IPS DF 6.9 (cell line): ENCODE measurements at regions not wholly inside any gene's neighbourhood (a gene's known extent, or its start where the extent isn't known, plus 50 kb on each side); places are given as distances from the start of the nearest gene placed in this dataset.

Experiments used
- DNase-seq: peaks from one replicate; pipeline ENCODE4 v3.0.0-alpha.2; 2013; ENCODE audit warnings: low read depth, low spot score
- H3K27ac ChIP-seq: one replicate; pipeline ENCODE4 v1.5.1; 2013; ENCODE audit warnings: low read length, control low read depth
- H3K27me3 ChIP-seq: 2 replicates; pipeline ENCODE4 v1.6.1; 2013; ENCODE audit warnings: mild to moderate bottlenecking, low read length; ENCODE audit not compliant: control insufficient read depth, insufficient read depth
- H3K36me3 ChIP-seq: 2 replicates; pipeline ENCODE4 v1.6.1; 2013; ENCODE audit warnings: low read length; ENCODE audit not compliant: control insufficient read depth, insufficient read depth
- H3K4me1 ChIP-seq: 2 replicates; pipeline ENCODE4 v1.6.1; 2013; ENCODE audit warnings: low read length; ENCODE audit not compliant: control insufficient read depth, insufficient read depth
- H3K4me3 ChIP-seq: 2 replicates; pipeline ENCODE4 v1.5.1; 2013; ENCODE audit warnings: mild to moderate bottlenecking, low read length
- H3K9me3 ChIP-seq: 2 replicates; pipeline ENCODE4 v1.6.1; 2013; ENCODE audit warnings: low read length, inconsistent platforms; ENCODE audit not compliant: control insufficient read depth, insufficient read depth
- WGBS: extraction: QIAGEN DNeasy Blood & Tissue Kit; methylation state at CpG from one replicate; pipeline ENCODE4 v1.1.7; 2013; ENCODE audit warnings: mixed read lengths, missing lambda C conversion rate; ENCODE audit not compliant: insufficient read length, insufficient coverage; 5-methylcytosine and 5-hydroxymethylcytosine counted together

DNA sequence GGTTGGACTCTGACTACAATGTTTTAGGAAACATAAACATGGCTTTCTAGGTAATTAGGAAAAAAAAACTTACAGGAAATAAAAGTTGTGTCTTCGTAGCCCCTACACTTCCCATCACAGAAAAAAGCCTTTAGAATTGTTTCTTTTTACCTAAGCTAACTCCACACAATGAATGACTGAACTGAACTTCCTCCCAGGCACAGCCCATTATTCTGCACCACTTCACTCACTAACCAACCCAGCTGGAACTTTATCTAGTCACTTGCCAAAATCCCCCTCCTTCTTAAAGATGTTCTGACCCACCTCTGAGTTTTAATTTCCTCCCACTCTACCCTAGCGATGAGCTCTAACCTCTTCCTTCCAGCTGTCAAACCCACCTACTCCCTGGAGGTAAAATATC lies 91.7 kb upstream of the MEOX2 start:
- Histone ChIP-seq H3K36me3 (no peaks in the 10 kb centered on the region), H3K9me3 (no peaks in the 10 kb centered on the region), H3K4me1 (no peaks in the 10 kb centered on the region; the same call in 1 of the 2 replicates), H3K4me3 (no peak overlapping the region), H3K27ac (no peak overlapping the region), H3K27me3 (no peaks in the 10 kb centered on the region)
- DNase-seq, result no peak
- no CpG with 5 or more reads among the region's 2 CpGs for WGBS

- no peaks in the 10 kb centered on the region for H3K27me3 ChIP-seq
- H3K36me3 ChIP-seq, result no peaks in the 10 kb centered on the region
- WGBS, result no CpG with 5 or more reads among the region's 5 CpGs
- no peak overlapping the region for H3K27ac ChIP-seq
- no peak for DNase-seq
- no peaks in the 10 kb centered on the region for H3K9me3 ChIP-seq
- no peak overlapping the region for H3K4me3 ChIP-seq
- H3K4me1 ChIP-seq, result no peaks in the 10 kb centered on the region; the same call in 1 of the 2 replicates
Measured at GRCh38 chr7:15765753-15766152, 79.3 kb upstream of the MEOX2 start.

- DNase-seq, result no peak
- no peaks in the 10 kb centered on the region for H3K27me3 ChIP-seq
- no peak overlapping the region for H3K27ac ChIP-seq
- H3K4me3 ChIP-seq, result no peak overlapping the region
- H3K4me1 ChIP-seq, result no peaks in the 10 kb centered on the region; the same call in 1 of the 2 replicates
- H3K36me3 ChIP-seq, result no peaks in the 10 kb centered on the region
- H3K9me3 ChIP-seq, result no peaks in the 10 kb centered on the region
- WGBS, result no CpG with 5 or more reads among the region's 3 CpGs
Measured at GRCh38 chr7:15764851-15765382, 78.4 kb upstream of the MEOX2 start.

DNA sequence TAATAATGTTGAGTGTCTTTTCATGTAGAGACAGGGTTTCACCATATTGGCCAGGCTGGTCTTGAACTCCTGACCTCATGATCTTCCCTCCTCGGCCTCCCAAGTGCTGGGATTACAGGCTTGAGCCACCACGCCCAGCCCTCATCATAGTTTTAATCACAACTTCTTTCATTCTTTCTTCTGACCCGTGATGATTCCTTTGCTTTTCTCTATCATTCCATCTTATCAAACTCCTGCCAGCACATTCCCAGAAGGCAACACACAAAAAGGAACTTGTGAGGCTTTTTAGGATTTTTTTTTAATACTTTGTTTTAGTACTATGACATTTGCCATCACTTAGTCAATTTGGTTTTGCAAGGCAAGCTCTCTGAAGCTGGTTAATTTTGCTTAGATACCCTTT lies 77.5 kb upstream of the MEOX2 start:
- Histone ChIP-seq H3K36me3 (no peaks in the 10 kb centered on the region), H3K9me3 (no peaks in the 10 kb centered on the region), H3K4me1 (no peaks in the 10 kb centered on the region; the same call in 1 of the 2 replicates), H3K27ac (no peak overlapping the region), H3K4me3 (no peak overlapping the region), H3K27me3 (no peaks in the 10 kb centered on the region)
- DNase-seq, result no peak
- WGBS, result no CpG with 5 or more reads among the region's 3 CpGs

DNA sequence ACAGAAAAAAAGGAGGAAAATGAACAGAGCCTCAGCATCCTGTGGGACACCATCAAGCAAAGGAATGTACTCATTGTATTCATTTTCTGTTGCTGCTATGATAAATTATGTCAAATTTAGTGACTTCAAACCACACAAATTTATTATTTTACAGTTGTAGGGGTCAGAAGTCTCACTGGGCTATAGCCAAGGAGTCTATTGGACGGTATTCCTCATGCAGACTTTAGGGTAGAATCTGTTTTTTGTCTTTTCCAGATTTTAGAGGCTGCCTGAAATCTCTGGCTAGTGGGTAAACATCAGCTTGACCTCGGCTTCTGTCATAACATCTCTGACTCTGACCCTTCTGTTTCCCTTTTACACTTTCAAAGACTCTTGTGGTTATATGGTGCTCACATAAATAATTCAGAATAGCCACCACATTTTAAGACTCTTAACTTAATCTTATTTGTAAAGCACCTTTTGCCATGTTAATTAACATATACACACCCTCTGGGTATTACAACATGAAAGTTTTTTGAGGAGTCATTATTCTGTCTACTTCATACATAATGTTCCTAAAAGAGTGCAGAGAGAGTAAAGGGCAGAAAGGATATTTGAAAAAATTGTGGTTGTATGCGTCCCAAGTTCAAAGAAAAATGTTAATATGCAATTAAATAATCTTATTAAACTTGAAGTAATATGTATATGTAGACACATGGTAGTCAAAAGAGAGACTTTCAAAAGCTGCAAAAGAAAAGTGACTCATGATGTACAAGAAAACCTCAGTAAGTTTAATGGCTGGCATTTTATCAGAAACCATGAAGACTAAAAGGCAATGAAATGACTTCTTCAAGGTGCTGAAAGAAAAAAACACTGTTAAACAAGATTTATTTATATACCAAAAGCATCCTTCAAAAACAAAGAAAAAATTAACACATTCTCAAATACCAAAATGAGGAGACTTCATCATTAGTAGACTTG lies 70.8 kb upstream of the MEOX2 start:
- H3K27ac ChIP-seq, result no peak overlapping the region
- WGBS, result no CpG with 5 or more reads among the region's 3 CpGs
- DNase-seq, result no peak

GRCh38 chr7:15755061-15755460 lies 68.6 kb upstream of the MEOX2 start:
- Histone ChIP-seq H3K27ac (no peak overlapping the region), H3K4me3 (no peak overlapping the region), H3K9me3 (no peaks in the 10 kb centered on the region), H3K27me3 (no peaks in the 10 kb centered on the region), H3K4me1 (no peaks in the 10 kb centered on the region), H3K36me3 (no peaks in the 10 kb centered on the region)
- DNase-seq, result no peak
- WGBS, result no CpG with 5 or more reads among the region's 2 CpGs

More for the DNA sequence above, 70.8 kb upstream of the MEOX2 start:
- no peak overlapping the region for H3K4me3 ChIP-seq
- no peaks in the 10 kb centered on the region for H3K9me3 ChIP-seq
- no peaks in the 10 kb centered on the region for H3K36me3 ChIP-seq
- no peaks in the 10 kb centered on the region for H3K27me3 ChIP-seq
- H3K4me1 ChIP-seq, result no peaks in the 10 kb centered on the region

DNA sequence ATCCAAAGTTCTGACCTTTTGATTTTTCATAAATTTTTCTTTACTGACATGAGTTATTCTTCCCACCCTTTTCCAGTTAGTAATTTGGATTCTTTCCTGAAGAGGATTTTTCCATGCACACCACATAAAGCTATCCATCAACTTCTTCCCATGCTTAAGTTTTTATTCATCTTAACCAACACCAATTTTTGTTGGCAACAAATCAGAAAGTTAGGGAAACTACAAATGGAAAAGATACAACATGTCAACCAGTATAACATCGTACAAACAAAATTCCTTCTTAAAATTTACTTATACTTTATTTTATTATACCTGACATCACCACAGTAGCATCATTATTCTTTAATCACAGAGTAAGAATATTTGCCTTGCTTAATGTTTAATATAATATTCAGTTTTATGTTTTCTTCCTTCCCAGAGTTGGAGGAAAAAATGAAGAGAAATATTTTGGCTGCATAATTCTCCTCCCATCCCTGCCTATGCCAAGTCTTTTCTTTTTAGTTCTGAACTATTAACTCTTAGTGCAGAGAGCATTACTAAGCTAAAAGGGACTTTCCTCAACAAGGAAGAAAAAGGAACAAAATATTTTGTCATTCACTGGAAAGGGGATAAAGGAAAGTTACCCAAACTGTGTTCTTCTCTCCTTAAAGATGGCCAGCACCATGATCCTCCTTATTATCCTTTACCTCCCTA lies 67.5 kb upstream of the MEOX2 start:
- 100% methylated on average over 1 of the region's 1 CpG for WGBS
- Histone ChIP-seq H3K9me3 (no peaks in the 10 kb centered on the region), H3K36me3 (no peaks in the 10 kb centered on the region), H3K27ac (no peak overlapping the region), H3K4me3 (no peak overlapping the region), H3K27me3 (no peaks in the 10 kb centered on the region), H3K4me1 (no peaks in the 10 kb centered on the region)
- DNase-seq, result no peak

DNA sequence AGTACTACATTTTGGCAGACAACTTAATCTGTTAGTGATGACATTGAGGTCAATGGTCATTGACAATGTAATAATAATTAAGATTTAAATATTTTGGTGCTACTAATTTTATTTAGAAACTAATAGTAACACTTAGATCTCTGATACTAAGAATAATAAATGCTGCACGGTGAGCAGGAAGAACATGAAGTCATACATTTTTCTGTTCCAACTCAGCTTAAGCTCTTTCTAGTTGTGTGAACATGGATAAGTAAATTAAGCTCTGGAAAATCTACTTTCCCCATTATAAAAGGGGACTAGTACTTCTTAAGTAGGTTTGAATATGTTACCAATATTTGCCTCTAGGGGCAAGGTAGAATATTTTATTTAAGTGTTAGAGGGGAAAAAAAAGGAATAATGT lies 65.9 kb upstream of the MEOX2 start:
- no CpG with 5 or more reads among the region's 1 CpG for WGBS
- Histone ChIP-seq H3K4me3 (no peak overlapping the region), H3K36me3 (no peaks in the 10 kb centered on the region), H3K4me1 (no peaks in the 10 kb centered on the region), H3K27ac (no peak overlapping the region), H3K9me3 (no peaks in the 10 kb centered on the region), H3K27me3 (no peaks in the 10 kb centered on the region)
- no peak for DNase-seq

DNA sequence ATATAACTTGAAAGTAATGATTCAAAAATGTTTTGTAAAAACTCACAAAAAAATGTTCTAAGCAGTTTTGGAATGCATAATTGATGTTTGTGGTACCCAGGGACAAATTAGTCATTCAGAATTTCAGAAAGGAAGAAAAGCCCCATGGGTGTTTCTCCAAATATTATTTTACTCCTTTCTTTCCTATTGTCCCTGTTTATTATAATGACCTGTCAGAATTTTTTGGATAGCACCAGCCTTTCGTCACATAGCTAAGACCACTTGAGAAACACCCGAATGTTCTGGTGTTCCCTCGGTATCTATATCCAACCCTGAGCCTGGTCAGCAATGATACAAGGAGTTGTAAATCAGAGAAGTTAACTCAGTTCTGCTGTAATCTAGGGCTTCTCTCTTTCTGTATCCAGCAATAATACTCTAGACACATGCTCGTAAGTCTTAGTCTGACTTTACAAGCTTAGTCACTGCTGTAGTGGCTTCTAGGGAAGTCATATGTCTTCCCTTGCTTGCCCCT lies 64.8 kb upstream of the MEOX2 start:
- no CpG with 5 or more reads among the region's 4 CpGs for WGBS
- H3K4me3 ChIP-seq, result no peak overlapping the region

GRCh38 chr7:15750727-15751126 lies 64.2 kb upstream of the MEOX2 start:
- H3K4me1 ChIP-seq, result no peaks in the 10 kb centered on the region
- no peaks in the 10 kb centered on the region for H3K9me3 ChIP-seq
- H3K36me3 ChIP-seq, result no peaks in the 10 kb centered on the region
- no peak overlapping the region for H3K27ac ChIP-seq
- no peak for DNase-seq
- WGBS, result no CpG with 5 or more reads among the region's 3 CpGs
- H3K27me3 ChIP-seq, result no peaks in the 10 kb centered on the region
- H3K4me3 ChIP-seq, result no peak overlapping the region

More for the DNA sequence above, 64.8 kb upstream of the MEOX2 start:
- no peaks in the 10 kb centered on the region for H3K27me3 ChIP-seq
- H3K4me1 ChIP-seq, result no peaks in the 10 kb centered on the region
- no peaks in the 10 kb centered on the region for H3K36me3 ChIP-seq
- H3K9me3 ChIP-seq, result no peaks in the 10 kb centered on the region
- DNase-seq, result no peak
- no peak overlapping the region for H3K27ac ChIP-seq
